Pancreas (tissue), 10 donors: ENCODE measurements at regions not wholly inside any gene's neighbourhood (a gene's known extent, or its start where the extent isn't known, plus 50 kb on each side); places are given as distances from the start of the nearest gene placed in this dataset.

Source experiments
- ATAC-seq, 4 donors: fragments of 200-7000 bp; cut with Tn5 transposase; one replicate each; pipeline versions ENCODE4 v1.8.0 to v1.9.1; 2020; ENCODE audit warnings: mild to moderate bottlenecking in 4 of 4, moderate library complexity in 4 of 4
- DNase-seq, 6 donors: peaks; one replicate each; pipeline ENCODE4 v3.0.0-alpha.2; 2020
- FAIRE-seq: peaks from 2 replicates; lab custom pipeline; 2012; peaks lifted over from hg19 to GRCh38; lab: Jason Lieb, UNC
- H3K27ac ChIP-seq, 4 donors: fragments of 200-600 bp; sonication (generic); 1 replicate in 3 of 4; 2 replicates in 1 of 4; pipeline versions ENCODE4 v1.5.0 to v1.8.0; 2020
- H3K27me3 ChIP-seq, 4 donors: fragments of 200-600 bp; one replicate each; pipeline ENCODE4 v1.8.0; 2021
- H3K36me3 ChIP-seq, 3 donors: fragments of 200-600 bp; sonication (generic) in 1 of 3; one replicate each; pipeline versions ENCODE4 v1.5.0 to v1.8.0; 2020 to 2021
- H3K4me1 ChIP-seq, 3 donors: fragments of 200-600 bp; one replicate each; pipeline ENCODE4 v1.8.0; 2021
- H3K4me3 ChIP-seq, 4 donors: fragments of 200-600 bp; sonication (generic) in 2 of 4; one replicate each; pipeline versions ENCODE4 v1.5.0 to v1.8.0; 2020 to 2021
- H3K9me3 ChIP-seq, 4 donors: fragments of 200-600 bp; one replicate each; pipeline ENCODE4 v1.8.0; 2021
- WGBS, 2 donors: extraction: QIAGEN DNeasy Blood & Tissue Kit; methylation state at CpG; one replicate each; pipeline ENCODE4 v1.1.7; 2013; 5-methylcytosine and 5-hydroxymethylcytosine counted together
- intact Hi-C, 3 donors: fragments of 100-400 bp; cut with DNase I; formaldehyde crosslinking; loops; one replicate each; pipeline versions ENCODE4 v1.11.1 to v1.14.2; 2022
- TF ChIP-seq, protein P1 (sequence below), 4 donors: fragments of 200-600 bp; sonication (generic) in 3 of 4; IDR thresholded peaks; one replicate each; pipeline versions ENCODE4 v1.5.0 to v1.8.0; 2021; ENCODE audit warnings: antibody characterized with exemption in 4 of 4
- donor health status: healthy with polysubstance abuse.
- donor health status: DM: no; HTN: no; CAD: no; lungs with moderate emphysema.
- donor health status: DM: no; HTN: no; CAD: no.
- donor health status: control.
- donor health status: control.
- donor health status: Bipolar disorder and iron deficiency.
- donor health status: DM: yes; HTN: yes; CAD: no.
- donor health status: DM: no; HTN: no; CAD: no.
- donor health status: DM: no; HTN: no; CAD: no.
- donor health status: DM: yes; HTN: yes; CAD: no.

DNA sequence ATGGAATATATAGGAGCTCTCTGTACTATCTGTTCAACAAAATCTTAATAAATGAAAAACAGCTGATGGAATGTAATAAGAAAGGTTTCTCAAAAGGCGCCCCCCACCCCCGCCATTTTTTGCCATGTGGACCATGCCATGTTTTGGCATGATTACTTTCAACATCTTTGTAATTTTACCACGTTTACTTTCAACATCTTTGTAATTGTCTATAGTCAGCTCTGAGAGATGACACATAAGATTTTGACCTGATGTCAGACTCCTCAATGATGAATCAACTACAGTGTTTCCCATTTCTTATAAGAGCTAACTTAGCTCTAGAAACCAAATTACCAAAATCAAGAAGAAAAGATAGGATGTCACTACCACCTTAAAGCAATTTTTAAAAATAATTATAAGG, 144.9 kb upstream of the AHR start:
- ATAC-seq: no peak
- 72 to 78% methylated on average over 3 of the region's 3 CpGs for WGBS, 2 donors
- TF ChIP-seq, protein P1, sequence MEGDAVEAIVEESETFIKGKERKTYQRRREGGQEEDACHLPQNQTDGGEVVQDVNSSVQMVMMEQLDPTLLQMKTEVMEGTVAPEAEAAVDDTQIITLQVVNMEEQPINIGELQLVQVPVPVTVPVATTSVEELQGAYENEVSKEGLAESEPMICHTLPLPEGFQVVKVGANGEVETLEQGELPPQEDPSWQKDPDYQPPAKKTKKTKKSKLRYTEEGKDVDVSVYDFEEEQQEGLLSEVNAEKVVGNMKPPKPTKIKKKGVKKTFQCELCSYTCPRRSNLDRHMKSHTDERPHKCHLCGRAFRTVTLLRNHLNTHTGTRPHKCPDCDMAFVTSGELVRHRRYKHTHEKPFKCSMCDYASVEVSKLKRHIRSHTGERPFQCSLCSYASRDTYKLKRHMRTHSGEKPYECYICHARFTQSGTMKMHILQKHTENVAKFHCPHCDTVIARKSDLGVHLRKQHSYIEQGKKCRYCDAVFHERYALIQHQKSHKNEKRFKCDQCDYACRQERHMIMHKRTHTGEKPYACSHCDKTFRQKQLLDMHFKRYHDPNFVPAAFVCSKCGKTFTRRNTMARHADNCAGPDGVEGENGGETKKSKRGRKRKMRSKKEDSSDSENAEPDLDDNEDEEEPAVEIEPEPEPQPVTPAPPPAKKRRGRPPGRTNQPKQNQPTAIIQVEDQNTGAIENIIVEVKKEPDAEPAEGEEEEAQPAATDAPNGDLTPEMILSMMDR (IDR thresholded peaks at IDR 0.05): no peak
- no peaks in the 10 kb centered on the region for H3K36me3 ChIP-seq
- no peaks in the 10 kb centered on the region for H3K9me3 ChIP-seq
- no peaks in the 10 kb centered on the region for H3K27me3 ChIP-seq
- no peaks in the 10 kb centered on the region for H3K4me1 ChIP-seq
- no peak for FAIRE-seq
- intact Hi-C loops: no loop called here
- no peak overlapping the region for H3K27ac ChIP-seq
- no peak for DNase-seq
- H3K4me3 ChIP-seq: no peak overlapping the region

GRCh38 chr7:17155529-17155928, 142.9 kb upstream of the AHR start:
- H3K27ac ChIP-seq: no peak overlapping the region
- intact Hi-C loops: no loop called here
- FAIRE-seq (no peak), DNase-seq (no peak), ATAC-seq (no peak)
- no peaks in the 10 kb centered on the region for H3K9me3 ChIP-seq
- TF ChIP-seq, protein P1 (IDR thresholded peaks at IDR 0.05): no peak
- no peaks in the 10 kb centered on the region for H3K27me3 ChIP-seq
- H3K36me3 ChIP-seq: no peaks in the 10 kb centered on the region
- H3K4me1 ChIP-seq: no peaks in the 10 kb centered on the region
- H3K4me3 ChIP-seq: no peak overlapping the region

DNA sequence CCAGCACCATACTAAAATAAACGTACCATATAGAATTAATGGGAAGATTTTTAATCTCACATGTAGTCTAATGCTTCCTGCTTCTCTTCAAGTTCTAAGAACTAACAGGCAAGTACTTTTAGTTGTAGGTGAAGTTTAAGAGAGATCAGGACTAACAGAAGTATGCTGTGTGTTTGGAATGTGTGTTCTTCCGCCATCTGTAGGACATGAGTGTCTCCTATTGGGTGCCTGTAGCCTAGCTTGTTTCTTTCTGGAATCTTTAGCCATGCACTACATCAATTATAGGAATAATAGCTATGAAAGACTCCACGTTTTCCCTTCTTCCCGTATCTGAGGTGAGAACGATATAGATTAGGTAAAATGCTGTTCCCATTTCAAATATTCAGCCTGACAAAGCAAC, 140.2 kb upstream of the AHR start:
- H3K27ac ChIP-seq: no peak overlapping the region
- WGBS, 2 donors: 73 to 85% methylated on average over 5 of the region's 5 CpGs
- H3K4me1 ChIP-seq: no peaks in the 10 kb centered on the region
- FAIRE-seq (no peak), DNase-seq (no peak), ATAC-seq (peak in 1 of 4 donors; percentile 48)
- H3K9me3 ChIP-seq: no peaks in the 10 kb centered on the region
- no peak overlapping the region for H3K4me3 ChIP-seq
- TF ChIP-seq, protein P1 (IDR thresholded peaks at IDR 0.05): no peak
- intact Hi-C loops: no loop called here
- no peaks in the 10 kb centered on the region for H3K36me3 ChIP-seq
- H3K27me3 ChIP-seq: no peaks in the 10 kb centered on the region

DNA sequence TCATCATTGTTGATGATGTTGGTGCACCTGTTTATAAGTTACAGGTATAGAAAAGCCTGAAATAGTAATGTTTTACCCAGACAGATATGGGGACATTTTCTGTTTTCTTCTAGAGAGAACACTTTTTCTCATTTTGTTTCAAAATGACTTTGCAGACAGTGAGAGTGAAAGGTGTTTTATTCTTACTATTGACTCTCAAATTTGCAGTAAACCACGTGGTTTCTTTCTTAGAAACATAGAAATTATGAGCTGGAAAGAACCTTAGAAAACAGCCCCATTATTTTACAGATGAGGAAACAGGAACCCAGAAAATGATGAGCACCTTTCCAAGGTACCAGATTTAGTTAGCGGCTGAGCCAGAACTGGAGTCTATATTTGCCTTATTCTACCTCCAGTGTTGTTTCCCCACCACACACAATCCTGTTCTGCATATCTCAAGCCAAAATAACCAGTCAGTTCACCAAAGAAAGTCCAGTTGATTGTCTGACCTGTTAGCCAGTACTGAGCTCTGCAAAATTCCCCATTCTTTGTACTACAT, 138.9 kb upstream of the AHR start:
- no peaks in the 10 kb centered on the region for H3K27me3 ChIP-seq
- intact Hi-C loops: no loop called here
- WGBS, 2 donors: 78 to 79% methylated on average over 2 of the region's 2 CpGs
- ATAC-seq (no peak), FAIRE-seq (no peak), DNase-seq (no peak)
- no peak overlapping the region for H3K27ac ChIP-seq
- TF ChIP-seq, protein P1 (IDR thresholded peaks at IDR 0.05): no peak
- H3K9me3 ChIP-seq: no peaks in the 10 kb centered on the region
- no peaks in the 10 kb centered on the region for H3K36me3 ChIP-seq
- H3K4me3 ChIP-seq: no peak overlapping the region
- H3K4me1 ChIP-seq: no peaks in the 10 kb centered on the region

DNA sequence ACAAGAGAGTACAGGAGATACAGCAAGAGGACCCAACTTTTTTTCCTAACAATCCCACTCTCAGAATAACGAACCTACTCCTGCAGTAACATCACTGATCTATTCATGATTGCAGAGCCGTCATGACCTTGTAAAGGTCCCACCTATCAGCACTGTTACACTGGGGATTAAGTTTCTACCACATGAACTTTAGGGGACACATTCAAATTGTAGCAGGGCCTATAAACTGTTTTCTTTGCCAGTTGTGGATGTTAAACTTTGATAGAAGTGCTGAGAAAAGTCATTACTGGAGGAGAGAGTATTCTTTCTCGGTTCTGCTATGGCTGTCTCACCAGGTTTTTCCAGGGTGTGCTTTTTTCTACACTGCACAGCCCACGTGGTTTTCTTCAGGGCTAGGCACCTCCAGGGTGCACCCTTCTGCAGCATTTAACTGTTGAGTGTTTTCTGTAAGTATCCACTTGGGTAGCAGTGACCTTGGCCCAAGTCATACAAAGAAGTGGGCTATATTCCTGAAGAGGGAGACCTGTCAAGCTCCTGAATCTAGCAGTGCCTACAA, 131.6 kb upstream of the AHR start:
- Histone ChIP-seq H3K27me3 (no peaks in the 10 kb centered on the region), H3K4me1 (no peaks in the 10 kb centered on the region), H3K27ac (no peak overlapping the region), H3K4me3 (no peak overlapping the region), H3K9me3 (no peaks in the 10 kb centered on the region), H3K36me3 (no peaks in the 10 kb centered on the region)
- FAIRE-seq (no peak), DNase-seq (no peak), ATAC-seq (no peak)
- TF ChIP-seq, protein P1 (IDR thresholded peaks at IDR 0.05): no peak
- intact Hi-C loops: no loop called here
- 57 to 69% methylated on average over 4 of the region's 4 CpGs for WGBS, 2 donors
